ENCODE measurements at regions not wholly inside any gene's neighbourhood (a gene's known extent, or its start where the extent isn't known, plus 50 kb on each side); places are given as distances from the start of the nearest gene placed in this dataset.

- H3K27ac Mint-ChIP-seq (ENCODE audit: unreplicated experiment) = no peak overlapping the region
- no peak for TF ChIP-seq CTCF (IDR thresholded peaks at IDR 0.05; ENCODE audit: partially characterized antibody, unreplicated experiment)
- H3K9me3 Mint-ChIP-seq (ENCODE audit: unreplicated experiment) = no peaks in the 10 kb centered on the region
- peaks cover 6% of the 10 kb centered on the region for H3K36me3 Mint-ChIP-seq (ENCODE audit: unreplicated experiment)
- no peak for DNase-seq
- H3K27me3 Mint-ChIP-seq (ENCODE audit: unreplicated experiment) = peaks cover 2% of the 10 kb centered on the region
- H3K4me1 Mint-ChIP-seq (ENCODE audit: low read depth, unreplicated experiment) = no peaks in the 10 kb centered on the region
- no peak overlapping the region for H3K4me3 Mint-ChIP-seq (ENCODE audit: unreplicated experiment)
Observed at GRCh38 chr9:2407450-2407849, 214.1 kb upstream of the VLDLR start.

GRCh38 chr9:2411459-2412215 lies 209.9 kb upstream of the VLDLR start:
- Mint-ChIP-seq H3K27me3 (ENCODE audit: unreplicated experiment) (no peaks in the 10 kb centered on the region), H3K36me3 (ENCODE audit: unreplicated experiment) (peaks cover 5% of the 10 kb centered on the region), H3K27ac (ENCODE audit: unreplicated experiment) (no peak overlapping the region), H3K9me3 (ENCODE audit: unreplicated experiment) (no peaks in the 10 kb centered on the region), H3K4me1 (ENCODE audit: low read depth, unreplicated experiment) (no peaks in the 10 kb centered on the region), H3K4me3 (ENCODE audit: unreplicated experiment) (no peak overlapping the region)
- TF ChIP-seq CTCF (IDR thresholded peaks at IDR 0.05; ENCODE audit: partially characterized antibody, unreplicated experiment) = no peak
- DNase-seq = no peak

- DNase-seq = no peak
- Mint-ChIP-seq H3K27ac (ENCODE audit: unreplicated experiment) (no peak overlapping the region), H3K4me3 (ENCODE audit: unreplicated experiment) (no peak overlapping the region), H3K36me3 (ENCODE audit: unreplicated experiment) (peaks cover 5% of the 10 kb centered on the region), H3K9me3 (ENCODE audit: unreplicated experiment) (no peaks in the 10 kb centered on the region), H3K4me1 (ENCODE audit: low read depth, unreplicated experiment) (peaks cover 2% of the 10 kb centered on the region), H3K27me3 (ENCODE audit: unreplicated experiment) (no peaks in the 10 kb centered on the region)
- TF ChIP-seq CTCF (IDR thresholded peaks at IDR 0.05; ENCODE audit: partially characterized antibody, unreplicated experiment) = no peak
Observed at GRCh38 chr9:2413160-2413805, 208.3 kb upstream of the VLDLR start.

GRCh38 chr9:2414465-2414864 lies 207.1 kb upstream of the VLDLR start:
- no peaks in the 10 kb centered on the region for H3K9me3 Mint-ChIP-seq (ENCODE audit: unreplicated experiment)
- peaks cover 5% of the 10 kb centered on the region for H3K36me3 Mint-ChIP-seq (ENCODE audit: unreplicated experiment)
- no peak for DNase-seq
- no peak overlapping the region for H3K4me3 Mint-ChIP-seq (ENCODE audit: unreplicated experiment)
- H3K4me1 Mint-ChIP-seq (ENCODE audit: low read depth, unreplicated experiment) = peaks cover 14% of the 10 kb centered on the region
- no peak for TF ChIP-seq CTCF (IDR thresholded peaks at IDR 0.05; ENCODE audit: partially characterized antibody, unreplicated experiment)
- H3K27me3 Mint-ChIP-seq (ENCODE audit: unreplicated experiment) = no peaks in the 10 kb centered on the region
- no peak overlapping the region for H3K27ac Mint-ChIP-seq (ENCODE audit: unreplicated experiment)

- H3K4me1 Mint-ChIP-seq (ENCODE audit: low read depth, unreplicated experiment) = peaks cover 19% of the 10 kb centered on the region
- no peak for TF ChIP-seq CTCF (IDR thresholded peaks at IDR 0.05; ENCODE audit: partially characterized antibody, unreplicated experiment)
- H3K27me3 Mint-ChIP-seq (ENCODE audit: unreplicated experiment) = no peaks in the 10 kb centered on the region
- no peak overlapping the region for H3K27ac Mint-ChIP-seq (ENCODE audit: unreplicated experiment)
- DNase-seq = no peak
- H3K9me3 Mint-ChIP-seq (ENCODE audit: unreplicated experiment) = peaks cover under 1% of the 10 kb centered on the region
- H3K4me3 Mint-ChIP-seq (ENCODE audit: unreplicated experiment) = no peak overlapping the region
- H3K36me3 Mint-ChIP-seq (ENCODE audit: unreplicated experiment) = peaks cover 5% of the 10 kb centered on the region
Observed at GRCh38 chr9:2415326-2415725, 206.3 kb upstream of the VLDLR start.

Data from glutamatergic neuron (in vitro differentiated cells).